Keratinocyte (primary cell): ENCODE measurements at regions not wholly inside any gene's neighbourhood (a gene's known extent, or its start where the extent isn't known, plus 50 kb on each side); places are given as distances from the start of the nearest gene placed in this dataset.

ENCODE experiments used
- DNase-seq: peaks from one replicate; pipeline ENCODE4 v3.0.0-alpha.2; 2011; ENCODE audit warnings: low read depth, missing footprints, low spot score
- FAIRE-seq: peaks from 2 replicates; lab custom pipeline; 2011; peaks lifted over from hg19 to GRCh38; lab: Jason Lieb, UNC
- H2AFZ ChIP-seq: 2 replicates; pipeline ENCODE4 v1.6.0; 2012; ENCODE audit warnings: low read length, control low read depth, inconsistent platforms; ENCODE audit not compliant: control insufficient read depth
- H3K27ac ChIP-seq: 2 replicates; pipeline ENCODE4 v1.5.1; 2011; ENCODE audit warnings: low read length; ENCODE audit not compliant: control insufficient read depth, insufficient read depth
- H3K27me3 ChIP-seq: 3 replicates; pipeline ENCODE4 v1.6.0; 2011; ENCODE audit warnings: low read length; ENCODE audit not compliant: control insufficient read depth, insufficient read depth; ENCODE audit errors: extremely low read depth
- H3K36me3 ChIP-seq, 2 experiments: 2 replicates in 1 of 2; 3 replicates in 1 of 2; pipeline ENCODE4 v1.5.1; 2011; ENCODE audit warnings: low read length in 2 of 2, mild to moderate bottlenecking in 1 of 2; ENCODE audit not compliant: control insufficient read depth in 2 of 2, insufficient read depth in 2 of 2; ENCODE audit errors: extremely low read depth in 1 of 2
- H3K4me1 ChIP-seq: 3 replicates; pipeline ENCODE4 v1.5.1; 2011; ENCODE audit warnings: low read length; ENCODE audit not compliant: control insufficient read depth, insufficient read depth; ENCODE audit errors: extremely low read depth
- H3K4me2 ChIP-seq: 3 replicates; pipeline ENCODE4 v1.6.0; 2011; ENCODE audit warnings: low read depth, low read length; ENCODE audit not compliant: control insufficient read depth, insufficient read depth; ENCODE audit errors: extremely low read depth
- H3K4me3 ChIP-seq, 3 experiments: fragments of 200-600 bp in 1 of 3; sonication (generic) in 1 of 3; 2 replicates in 2 of 3; 3 replicates in 1 of 3; pipeline ENCODE4 v1.5.1; 2011 to 2016; ENCODE audit warnings: low read length in 3 of 3, mild to moderate bottlenecking in 3 of 3, control low read depth in 2 of 3, inconsistent platforms in 1 of 3, low read depth in 1 of 3, mixed read lengths in 1 of 3, mixed run types in 1 of 3, moderate library complexity in 1 of 3; ENCODE audit not compliant: control insufficient read depth in 2 of 3, insufficient read depth in 2 of 3; ENCODE audit errors: extremely low read depth in 1 of 3
- H3K79me2 ChIP-seq: 2 replicates; pipeline ENCODE4 v1.6.0; 2012; ENCODE audit warnings: low read length; ENCODE audit not compliant: control insufficient read depth, insufficient read depth
- H3K9ac ChIP-seq: 3 replicates; pipeline ENCODE4 v1.6.0; 2011; ENCODE audit warnings: low read length; ENCODE audit not compliant: control insufficient read depth, insufficient read depth; ENCODE audit errors: extremely low read depth
- H3K9me1 ChIP-seq: 3 replicates; pipeline ENCODE4 v1.6.0; 2011; ENCODE audit warnings: low read length; ENCODE audit not compliant: control insufficient read depth, insufficient read depth; ENCODE audit errors: extremely low read depth
- H3K9me3 ChIP-seq: 2 replicates; pipeline ENCODE4 v1.5.1; 2012; ENCODE audit warnings: low read depth, low read length; ENCODE audit not compliant: control insufficient read depth
- H4K20me1 ChIP-seq: 3 replicates; pipeline ENCODE4 v1.6.0; 2011; ENCODE audit warnings: low read length; ENCODE audit not compliant: control insufficient read depth, insufficient read depth; ENCODE audit errors: extremely low read depth
- EZH2 ChIP-seq: IDR thresholded peaks from one replicate; pipeline ENCODE4 v1.6.1; 2012; ENCODE audit warnings: inconsistent platforms, mild to moderate bottlenecking, low read length, moderate library complexity
- dilution Hi-C: fragments of 300-500 bp; cut with MboI; formaldehyde crosslinking; loops from one replicate; pipeline ENCODE4 v1.7.0; 2020; ENCODE audit warnings: low sequenced_read_pairs; ENCODE audit not compliant: extremely low pct_ligation_motif_present
- TF ChIP-seq, protein P1 (sequence below), 3 experiments: IDR thresholded peaks in 1 of 3; conservative IDR thresholded peaks in 1 of 3; optimal IDR thresholded peaks in 1 of 3; 2 replicates in 2 of 3; 3 replicates in 1 of 3; pipeline versions ENCODE3 to v1.5.1; 2011; ENCODE audit warnings: low read length in 3 of 3, mild to moderate bottlenecking in 3 of 3, moderate library complexity in 2 of 3, control low read depth in 1 of 3, inconsistent platforms in 1 of 3; ENCODE audit not compliant: insufficient read depth in 2 of 3; ENCODE audit errors: extremely low read depth in 1 of 3

DNA sequence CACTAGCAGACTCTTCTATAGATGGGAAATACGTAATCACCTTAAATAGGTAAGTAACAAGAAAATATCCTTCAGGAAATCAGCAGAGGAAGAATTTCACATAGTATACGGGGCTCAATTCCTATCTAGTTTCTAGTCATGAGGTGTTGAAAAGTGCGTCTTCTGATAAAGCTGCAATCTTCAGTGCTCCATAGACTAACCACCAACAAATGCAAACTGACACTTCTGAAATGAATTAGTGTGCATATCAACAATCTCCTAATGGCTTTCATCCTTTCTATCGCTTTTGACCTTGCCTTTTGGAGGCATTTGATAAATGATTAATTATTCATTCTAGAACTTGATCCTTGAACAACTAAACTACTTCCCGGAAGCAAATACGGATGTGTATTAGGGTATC, 2306.6 kb upstream of the AGA start:
- H3K27ac ChIP-seq, result no peak overlapping the region
- H3K4me2 ChIP-seq, result no peak overlapping the region
- H2AFZ ChIP-seq, result no peak overlapping the region
- H3K9me3 ChIP-seq, result no peaks in the 10 kb centered on the region
- H3K9me1 ChIP-seq, result no peaks in the 10 kb centered on the region
- no peak overlapping the region for H3K4me3 ChIP-seq
- TF ChIP-seq, protein P1, sequence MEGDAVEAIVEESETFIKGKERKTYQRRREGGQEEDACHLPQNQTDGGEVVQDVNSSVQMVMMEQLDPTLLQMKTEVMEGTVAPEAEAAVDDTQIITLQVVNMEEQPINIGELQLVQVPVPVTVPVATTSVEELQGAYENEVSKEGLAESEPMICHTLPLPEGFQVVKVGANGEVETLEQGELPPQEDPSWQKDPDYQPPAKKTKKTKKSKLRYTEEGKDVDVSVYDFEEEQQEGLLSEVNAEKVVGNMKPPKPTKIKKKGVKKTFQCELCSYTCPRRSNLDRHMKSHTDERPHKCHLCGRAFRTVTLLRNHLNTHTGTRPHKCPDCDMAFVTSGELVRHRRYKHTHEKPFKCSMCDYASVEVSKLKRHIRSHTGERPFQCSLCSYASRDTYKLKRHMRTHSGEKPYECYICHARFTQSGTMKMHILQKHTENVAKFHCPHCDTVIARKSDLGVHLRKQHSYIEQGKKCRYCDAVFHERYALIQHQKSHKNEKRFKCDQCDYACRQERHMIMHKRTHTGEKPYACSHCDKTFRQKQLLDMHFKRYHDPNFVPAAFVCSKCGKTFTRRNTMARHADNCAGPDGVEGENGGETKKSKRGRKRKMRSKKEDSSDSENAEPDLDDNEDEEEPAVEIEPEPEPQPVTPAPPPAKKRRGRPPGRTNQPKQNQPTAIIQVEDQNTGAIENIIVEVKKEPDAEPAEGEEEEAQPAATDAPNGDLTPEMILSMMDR (optimal IDR thresholded peaks at IDR 0.05 in 1 of 3, IDR thresholded peaks at IDR 0.05 in 1 of 3, conservative IDR thresholded peaks at IDR 0.05 in 1 of 3; ENCODE audit: extremely low read depth in 1 of 3, insufficient read depth in 2 of 3, low read length in 3 of 3), result no peak
- TF ChIP-seq EZH2, result no peak
- no peaks in the 10 kb centered on the region for H4K20me1 ChIP-seq
- DNase-seq (no peak), FAIRE-seq (no peak)
- H3K79me2 ChIP-seq, result no peaks in the 10 kb centered on the region
- no peaks in the 10 kb centered on the region for H3K27me3 ChIP-seq
- H3K36me3 ChIP-seq, result no peaks in the 10 kb centered on the region
- no peaks in the 10 kb centered on the region for H3K4me1 ChIP-seq
- dilution Hi-C loops, result no loop called here
- H3K9ac ChIP-seq, result no peak overlapping the region

DNA sequence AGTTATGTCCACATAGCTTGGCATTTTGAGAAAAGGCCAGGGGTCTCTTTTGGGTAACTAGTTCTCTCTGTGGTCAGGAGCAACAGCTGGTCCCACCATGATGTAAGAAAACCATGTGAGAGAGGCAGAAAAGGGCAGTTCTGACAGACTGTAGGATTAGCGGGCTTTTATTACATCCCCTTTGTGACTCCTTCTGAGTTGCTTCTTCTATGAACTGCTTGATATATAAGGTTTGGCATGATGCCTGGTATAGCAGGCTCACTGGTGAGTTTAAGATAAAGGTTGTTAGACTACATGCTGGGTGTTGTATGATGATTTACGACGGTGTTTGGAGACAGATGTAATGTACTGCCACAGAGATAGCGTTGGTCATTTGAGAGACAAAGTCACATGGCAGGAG, 2308.1 kb upstream of the AGA start:
- Histone ChIP-seq H3K27ac (no peak overlapping the region), H3K9ac (no peak overlapping the region), H3K4me2 (no peak overlapping the region), H3K4me3 (no peak overlapping the region), H3K27me3 (no peaks in the 10 kb centered on the region), H3K9me3 (no peaks in the 10 kb centered on the region), H3K79me2 (no peaks in the 10 kb centered on the region), H4K20me1 (no peaks in the 10 kb centered on the region), H2AFZ (no peak overlapping the region), H3K36me3 (no peaks in the 10 kb centered on the region), H3K9me1 (no peaks in the 10 kb centered on the region), H3K4me1 (no peaks in the 10 kb centered on the region)
- FAIRE-seq (no peak), DNase-seq (no peak)
- no peak for TF ChIP-seq EZH2
- TF ChIP-seq, protein P1 (optimal IDR thresholded peaks at IDR 0.05 in 1 of 3, IDR thresholded peaks at IDR 0.05 in 1 of 3, conservative IDR thresholded peaks at IDR 0.05 in 1 of 3; ENCODE audit: extremely low read depth in 1 of 3, insufficient read depth in 2 of 3, low read length in 3 of 3), result no peak
- dilution Hi-C loops, result no loop called here
